Natural killer cell (primary cell): ENCODE measurements at regions not wholly inside any gene's neighbourhood (a gene's known extent, or its start where the extent isn't known, plus 50 kb on each side); places are given as distances from the start of the nearest gene placed in this dataset.
"Not testable (repeated sequence)": the region's sequence is repeated elsewhere in the genome, so short reads cannot be mapped to it uniquely, and the experiment has no call there.

Experiments used
- ATAC-seq, 3 donors: fragments of 150-1000 bp in 2 of 3; fragments of 200-7000 bp in 1 of 3; cut with Tn5 transposase; 1 replicate in 1 of 3; 2 replicates in 2 of 3; pipeline ENCODE4 v1.10.0; 2021; ENCODE audit warnings: mild to moderate bottlenecking in 2 of 3, moderate library complexity in 2 of 3
- DNase-seq, 2 donors: peaks; one replicate each; pipeline versions ENCODE4 v3.0.0 to v3.0.0-alpha.2; 2013 to 2021; ENCODE audit warnings: mixed read lengths in 1 of 2
- H3K27ac ChIP-seq: one replicate; pipeline ENCODE4 v1.5.1; 2013; ENCODE audit warnings: mild to moderate bottlenecking, low read length
- H3K27me3 ChIP-seq: one replicate; pipeline ENCODE4 v1.6.1; 2013; ENCODE audit warnings: low read length; ENCODE audit not compliant: control insufficient read depth, insufficient read depth
- H3K36me3 ChIP-seq: one replicate; pipeline ENCODE4 v1.6.1; 2013; ENCODE audit warnings: low read length; ENCODE audit not compliant: control insufficient read depth, insufficient read depth
- H3K4me1 ChIP-seq: one replicate; pipeline ENCODE4 v1.6.1; 2013; ENCODE audit warnings: low read length; ENCODE audit not compliant: control insufficient read depth, insufficient read depth
- H3K4me3 ChIP-seq: one replicate; pipeline ENCODE4 v1.5.1; 2013; ENCODE audit warnings: low read length
- H3K9me3 ChIP-seq: one replicate; pipeline ENCODE4 v1.6.1; 2013; ENCODE audit warnings: low read length; ENCODE audit not compliant: control insufficient read depth, insufficient read depth
- H3K27ac Mint-ChIP-seq, 2 donors: one replicate each; pipeline ENCODE4 v1.8.0; 2022; ENCODE audit warnings: mild to moderate bottlenecking in 2 of 2, mixed read lengths in 2 of 2, moderate library complexity in 1 of 2
- H3K27me3 Mint-ChIP-seq, 2 donors: one replicate each; pipeline ENCODE4 v1.8.0; 2022; ENCODE audit warnings: low read depth in 2 of 2, mixed read lengths in 2 of 2
- H3K36me3 Mint-ChIP-seq: one replicate; pipeline ENCODE4 v1.8.0; 2022; ENCODE audit warnings: mixed read lengths
- H3K4me1 Mint-ChIP-seq, 2 donors: one replicate each; pipeline ENCODE4 v1.8.0; 2022; ENCODE audit warnings: mixed read lengths in 2 of 2
- H3K4me3 Mint-ChIP-seq: one replicate; pipeline ENCODE4 v1.8.0; 2022; ENCODE audit warnings: mild to moderate bottlenecking, moderate library complexity, mixed read lengths
- H3K9me3 Mint-ChIP-seq, 2 donors: one replicate each; pipeline ENCODE4 v1.8.0; 2022; ENCODE audit warnings: mixed read lengths in 2 of 2
- CTCF ChIP-seq: fragments of 200-600 bp; IDR thresholded peaks from one replicate; pipeline ENCODE4 v1.8.0; 2022; ENCODE audit warnings: antibody characterized with exemption
- WGBS: methylation state at CpG from one replicate; pipeline ENCODE4 v1.1.7; 2013; ENCODE audit warnings: missing lambda C conversion rate; ENCODE audit not compliant: insufficient coverage; 5-methylcytosine and 5-hydroxymethylcytosine counted together
- intact Hi-C: fragments of 100-400 bp; cut with micrococcal nuclease; formaldehyde crosslinking; loops from one replicate; pipeline ENCODE4 v1.14.2; 2022

GRCh38 chr13:20295956-20296355 is 63.8 kb upstream of the GJB6 start:
- Mint-ChIP-seq H3K4me3 (no peak overlapping the region), H3K36me3 (no peaks in the 10 kb centered on the region), H3K27me3 (peaks cover 26 to 30% of the 10 kb centered on the region in 2 donors), H3K9me3 (no peaks in the 10 kb centered on the region), H3K27ac (no peak overlapping the region), H3K4me1 (no peaks in the 10 kb centered on the region)
- no peaks in the 10 kb centered on the region for H3K9me3 ChIP-seq
- H3K27ac ChIP-seq = no peak overlapping the region
- no peak overlapping the region for H3K4me3 ChIP-seq
- ATAC-seq (no peak), DNase-seq (no peak)
- no peaks in the 10 kb centered on the region for H3K4me1 ChIP-seq
- intact Hi-C loops = no loop called here
- no peaks in the 10 kb centered on the region for H3K36me3 ChIP-seq
- H3K27me3 ChIP-seq = peaks cover 5% of the 10 kb centered on the region
- 83% methylated on average over 8 of the region's 8 CpGs for WGBS
- TF ChIP-seq CTCF = no peak

GRCh38 chr13:20294497-20294896 is 62.4 kb upstream of the GJB6 start:
- no peaks in the 10 kb centered on the region for H3K9me3 Mint-ChIP-seq
- H3K9me3 ChIP-seq = no peaks in the 10 kb centered on the region
- no peak for ATAC-seq
- H3K36me3 Mint-ChIP-seq = no peaks in the 10 kb centered on the region
- H3K27ac Mint-ChIP-seq = no peak overlapping the region
- no peak for TF ChIP-seq CTCF
- no peaks in the 10 kb centered on the region for H3K36me3 ChIP-seq
- H3K27me3 Mint-ChIP-seq = peaks cover 13 to 15% of the 10 kb centered on the region in 2 donors
- DNase-seq = no peak
- no peak overlapping the region for H3K4me3 Mint-ChIP-seq
- no peak overlapping the region for H3K4me3 ChIP-seq
- H3K4me1 Mint-ChIP-seq = no peaks in the 10 kb centered on the region
- no peak overlapping the region for H3K27ac ChIP-seq
- WGBS = 96% methylated on average over 2 of the region's 3 CpGs
- H3K4me1 ChIP-seq = no peaks in the 10 kb centered on the region
- no peaks in the 10 kb centered on the region for H3K27me3 ChIP-seq
- intact Hi-C loops = no loop called here

- H3K36me3 ChIP-seq, H3K4me3 ChIP-seq, H3K9me3 ChIP-seq, H3K27ac Mint-ChIP-seq, H3K4me1 Mint-ChIP-seq, intact Hi-C loops, H3K9me3 Mint-ChIP-seq, H3K4me1 ChIP-seq, H3K27me3 Mint-ChIP-seq, H3K27me3 ChIP-seq, DNase-seq, H3K27ac ChIP-seq, ATAC-seq, H3K4me3 Mint-ChIP-seq, H3K36me3 Mint-ChIP-seq: not testable (repeated sequence)
- 98% methylated on average over 24 of the region's 30 CpGs for WGBS
Measured at GRCh38 chr13:20292301-20292700, 60.2 kb upstream of the GJB6 start.

- no peaks in the 10 kb centered on the region for H3K27me3 ChIP-seq
- H3K4me1 ChIP-seq = no peaks in the 10 kb centered on the region
- intact Hi-C loops = no loop called here
- ATAC-seq (no peak), DNase-seq (no peak)
- no peak overlapping the region for H3K4me3 Mint-ChIP-seq
- no peak for TF ChIP-seq CTCF
- peaks cover 0 to 7% of the 10 kb centered on the region in 2 donors for H3K27me3 Mint-ChIP-seq
- no peak overlapping the region for H3K27ac ChIP-seq
- H3K27ac Mint-ChIP-seq = no peak overlapping the region
- peaks cover 3% of the 10 kb centered on the region for H3K9me3 ChIP-seq
- peaks cover 2 to 3% of the 10 kb centered on the region in 2 donors for H3K9me3 Mint-ChIP-seq
- H3K36me3 Mint-ChIP-seq = peaks cover 3% of the 10 kb centered on the region
- WGBS = 79% methylated on average over 4 of the region's 5 CpGs
- no peaks in the 10 kb centered on the region for H3K4me1 Mint-ChIP-seq
- H3K36me3 ChIP-seq = no peaks in the 10 kb centered on the region
- H3K4me3 ChIP-seq = no peak overlapping the region
Measured at GRCh38 chr13:20291675-20292074, 59.6 kb upstream of the GJB6 start.
